SW 1271 (cell line): ENCODE measurements at regions not wholly inside any gene's neighbourhood (a gene's known extent, or its start where the extent isn't known, plus 50 kb on each side); places are given as distances from the start of the nearest gene placed in this dataset.

Experiments
- DNase-seq, 2 experiments: peaks; one replicate each; lab custom pipeline; 2025; lab: John Stamatoyannopoulos, UW

DNA sequence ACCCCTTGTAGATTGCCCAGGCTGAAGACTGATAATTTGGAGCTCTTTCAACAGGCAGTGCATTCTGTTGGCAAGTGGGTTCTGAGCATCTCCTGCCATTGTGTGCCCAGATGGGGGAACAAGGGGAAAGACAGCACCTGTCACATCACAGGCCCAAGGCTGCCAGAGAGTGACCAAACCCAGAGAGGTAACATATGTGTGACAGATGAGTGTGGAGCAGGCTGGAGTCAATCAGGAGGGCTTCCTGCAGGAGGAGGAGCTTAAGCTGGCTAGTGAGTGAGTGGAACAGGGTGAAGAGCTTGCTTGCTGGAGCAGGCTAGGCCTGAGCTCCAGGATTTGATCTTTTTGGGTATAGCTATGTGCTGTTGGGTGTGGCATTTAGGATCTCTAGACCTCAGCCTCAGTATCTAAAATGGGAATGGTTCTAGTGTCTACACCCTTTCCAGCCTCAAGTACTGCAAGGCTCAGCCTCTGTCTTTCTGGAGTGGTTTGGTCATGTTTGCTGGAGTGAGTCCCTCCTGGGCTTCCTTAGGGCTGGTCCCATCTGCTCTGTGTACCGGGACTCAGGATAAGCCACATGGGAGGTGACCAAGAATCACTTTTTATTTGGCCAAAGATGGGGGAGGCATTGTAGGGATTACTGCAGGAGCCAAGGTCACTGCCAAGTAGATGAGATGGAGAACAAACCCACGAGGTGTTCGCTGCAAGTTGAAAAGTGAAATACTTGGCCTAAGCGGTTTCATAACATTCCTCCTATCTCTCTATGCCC, 152.4 kb upstream of the TSHZ3 start:
- no peak for DNase-seq

DNA sequence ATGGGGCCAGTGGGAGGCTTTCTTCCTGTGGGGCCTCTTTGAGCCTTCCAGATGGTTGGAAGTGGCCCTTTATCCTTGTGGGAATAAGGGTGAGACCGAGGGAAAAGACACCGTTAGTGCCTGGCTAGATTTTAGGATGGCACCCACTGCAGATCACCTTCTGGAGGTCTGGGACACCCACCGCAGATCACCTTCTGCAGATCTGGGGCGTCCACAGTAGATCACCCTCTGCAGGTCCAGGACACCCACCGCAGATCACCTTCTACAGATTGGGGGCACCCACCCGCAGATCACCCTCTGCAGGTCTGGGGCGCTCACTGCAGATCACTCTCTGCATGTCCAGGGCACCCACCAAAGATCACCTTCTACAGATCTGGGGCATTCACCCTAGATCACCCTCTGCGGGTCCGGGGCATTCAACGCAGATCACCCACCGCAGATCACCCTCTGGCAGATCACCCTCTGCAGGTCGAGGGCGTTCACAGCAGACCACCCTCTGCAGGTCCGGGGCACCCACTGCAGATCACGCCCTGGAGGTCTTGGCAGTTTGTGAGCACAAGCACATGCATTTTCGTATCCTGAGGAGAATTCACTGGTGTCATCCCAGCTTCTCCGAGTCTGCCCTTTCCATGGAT, 153.4 kb upstream of the TSHZ3 start:
- no peak for DNase-seq

- no peak for DNase-seq
Measured at GRCh38 chr19:31503211-31503610, 154.0 kb upstream of the TSHZ3 start.

DNA sequence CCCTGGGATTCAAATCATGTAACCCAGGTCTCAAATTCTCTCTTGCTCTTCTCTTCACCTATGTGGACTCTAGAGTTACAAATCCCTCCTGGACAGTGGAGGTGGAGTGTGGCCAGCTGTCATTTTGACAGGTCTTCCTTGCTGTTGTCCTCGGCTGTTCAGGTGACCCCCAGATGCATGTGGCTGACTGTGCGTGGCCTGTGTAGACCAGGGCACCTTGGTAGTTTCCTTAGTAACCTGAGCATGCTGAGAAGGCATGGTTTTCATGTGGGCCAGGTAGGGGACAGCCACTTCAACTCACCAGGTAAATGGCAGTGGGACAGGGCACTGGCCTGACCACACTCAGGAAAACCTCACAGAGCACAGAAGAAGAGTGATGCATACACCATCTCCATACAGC, 155.0 kb upstream of the TSHZ3 start:
- DNase-seq = no peak

GRCh38 chr19:31505596-31505910, 156.3 kb upstream of the TSHZ3 start:
- DNase-seq = no peak

GRCh38 chr19:31506102-31506501, 156.9 kb upstream of the TSHZ3 start:
- no peak for DNase-seq

DNA sequence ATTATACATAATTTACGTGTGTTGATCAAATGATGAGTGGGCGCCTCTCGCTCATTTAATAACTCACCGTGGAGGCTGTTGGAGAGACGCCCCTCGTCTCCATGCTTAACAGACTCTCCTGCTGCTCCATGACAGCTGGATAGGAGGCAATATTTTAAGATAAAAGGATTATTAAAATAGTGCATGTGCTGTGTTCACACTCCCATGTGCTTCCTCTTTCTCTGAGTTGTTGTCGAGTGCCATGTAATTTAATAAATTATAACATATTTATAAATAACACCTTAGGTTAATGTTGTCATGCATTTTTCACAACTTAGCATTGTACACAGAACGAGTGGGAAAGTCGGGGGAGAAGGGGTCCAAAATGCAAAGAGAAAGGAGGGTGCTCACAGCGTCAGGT, 161.4 kb upstream of the TSHZ3 start:
- no peak for DNase-seq

- DNase-seq = no peak
Measured at GRCh38 chr19:31511098-31511497, 161.9 kb upstream of the TSHZ3 start.

- no peak for DNase-seq
Measured at GRCh38 chr19:31511696-31512095, 162.5 kb upstream of the TSHZ3 start.

- no peak for DNase-seq
Measured at GRCh38 chr19:31512181-31512970, 163.1 kb upstream of the TSHZ3 start.

- DNase-seq = no peak
Measured at GRCh38 chr19:31513841-31514240, 164.6 kb upstream of the TSHZ3 start.

DNA sequence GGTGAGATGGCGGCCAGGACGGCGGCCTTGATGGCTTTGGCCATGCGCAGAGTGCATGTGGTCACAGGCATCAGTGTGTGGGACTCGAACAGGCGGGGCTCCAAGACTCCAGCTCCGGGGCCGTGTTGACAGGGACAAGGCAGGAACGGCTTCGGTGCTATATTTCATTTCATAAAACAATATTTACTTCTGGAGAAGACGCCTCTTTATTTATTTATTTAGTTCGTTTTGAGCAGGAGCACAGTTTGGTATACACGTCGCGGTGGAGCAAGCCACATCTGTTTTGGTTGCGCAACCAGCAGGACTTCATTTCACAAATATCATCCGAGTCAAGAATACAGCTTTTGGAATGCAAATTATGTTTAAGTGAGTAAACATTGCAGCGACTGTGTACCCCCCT, 166.7 kb upstream of the TSHZ3 start:
- DNase-seq = no peak

DNA sequence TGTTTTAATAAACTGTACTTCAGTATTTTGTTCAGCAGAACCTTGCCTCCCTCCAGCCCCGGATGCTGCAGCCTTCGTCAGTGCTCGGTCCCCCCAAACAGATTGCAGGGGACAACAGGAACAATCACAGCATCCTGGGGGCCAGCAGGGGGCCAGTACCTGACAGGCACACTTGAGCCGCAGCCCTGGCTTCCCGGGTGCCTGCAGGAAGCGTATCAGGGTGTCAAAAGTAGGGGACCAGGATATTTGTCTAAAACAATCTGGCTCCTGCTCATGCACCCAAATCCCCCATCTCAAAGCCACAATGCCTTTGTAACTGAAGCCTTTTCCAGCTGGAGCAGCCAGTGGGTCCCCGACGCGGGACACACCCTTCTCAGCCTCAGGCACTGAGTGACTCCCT, 167.5 kb upstream of the TSHZ3 start:
- no peak for DNase-seq

DNA sequence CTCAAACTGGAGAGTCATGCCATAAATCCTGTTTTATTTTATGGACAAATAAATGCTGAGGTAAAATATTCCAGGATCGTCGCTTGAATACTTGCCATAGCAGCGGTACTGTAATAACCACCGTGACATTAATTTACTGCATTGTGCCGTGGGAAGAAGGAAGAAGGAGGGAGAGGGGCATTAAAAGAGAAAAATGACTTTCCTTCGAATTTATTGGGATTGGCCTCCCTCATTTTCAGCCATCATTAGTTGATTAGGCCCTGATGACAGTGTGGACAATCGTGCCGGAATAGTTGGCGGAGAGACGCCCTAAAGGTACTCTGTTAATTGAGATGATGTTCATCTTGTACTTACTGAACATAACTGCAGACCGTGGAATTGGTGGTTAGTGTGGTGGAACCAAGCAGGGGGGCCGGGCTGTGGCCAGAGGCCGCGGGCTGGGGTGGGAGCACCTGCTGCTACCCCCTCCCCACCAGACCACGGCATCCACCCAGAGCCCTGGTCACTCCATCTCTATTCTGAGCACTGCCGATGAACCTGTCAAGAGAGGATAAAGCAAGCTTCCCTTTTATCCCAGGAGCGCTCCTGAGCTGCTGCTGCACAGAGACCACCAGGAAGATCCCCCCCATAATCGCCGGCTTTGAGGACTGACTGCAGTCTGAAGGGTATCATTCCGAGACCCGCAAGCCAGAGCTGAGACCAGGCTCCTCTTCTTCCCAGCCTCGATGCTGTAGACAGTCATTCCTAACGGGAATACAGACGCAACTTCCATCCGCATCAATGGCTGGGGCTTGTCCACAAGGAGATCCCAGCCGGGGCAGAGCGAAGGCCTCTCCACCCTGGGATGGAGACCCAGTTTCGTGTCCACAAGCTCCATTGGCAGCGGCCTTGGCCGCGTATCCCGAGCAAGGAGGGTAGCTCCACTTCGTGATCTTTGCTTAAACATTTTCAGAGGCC, 168.3 kb upstream of the TSHZ3 start:
- no peak for DNase-seq

- no peak for DNase-seq
Measured at GRCh38 chr19:31518216-31519020, 169.2 kb upstream of the TSHZ3 start.

- no peak for DNase-seq
Measured at GRCh38 chr19:31519256-31519655, 170.0 kb upstream of the TSHZ3 start.

DNA sequence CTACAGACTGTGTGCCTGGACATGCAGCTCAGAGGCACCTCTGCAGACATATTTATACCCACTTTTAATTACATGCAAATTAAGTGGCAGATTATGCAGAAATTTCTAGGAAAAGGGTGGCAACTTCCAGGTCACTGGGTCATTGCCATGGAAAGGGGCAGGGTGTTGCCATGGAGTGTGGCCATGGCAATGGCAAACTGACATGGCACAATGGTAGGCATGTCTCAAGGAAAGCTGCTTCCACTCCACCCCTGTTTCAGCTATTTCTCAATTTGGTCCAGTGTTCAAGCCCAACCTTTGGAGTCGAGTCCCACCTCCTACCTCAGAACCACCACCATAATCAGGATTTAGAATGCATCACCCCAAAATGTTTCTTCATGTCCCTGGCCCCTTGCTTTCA, 170.7 kb upstream of the TSHZ3 start:
- DNase-seq = no peak

- DNase-seq = no peak
Measured at GRCh38 chr19:31520633-31521032, 171.4 kb upstream of the TSHZ3 start.

DNA sequence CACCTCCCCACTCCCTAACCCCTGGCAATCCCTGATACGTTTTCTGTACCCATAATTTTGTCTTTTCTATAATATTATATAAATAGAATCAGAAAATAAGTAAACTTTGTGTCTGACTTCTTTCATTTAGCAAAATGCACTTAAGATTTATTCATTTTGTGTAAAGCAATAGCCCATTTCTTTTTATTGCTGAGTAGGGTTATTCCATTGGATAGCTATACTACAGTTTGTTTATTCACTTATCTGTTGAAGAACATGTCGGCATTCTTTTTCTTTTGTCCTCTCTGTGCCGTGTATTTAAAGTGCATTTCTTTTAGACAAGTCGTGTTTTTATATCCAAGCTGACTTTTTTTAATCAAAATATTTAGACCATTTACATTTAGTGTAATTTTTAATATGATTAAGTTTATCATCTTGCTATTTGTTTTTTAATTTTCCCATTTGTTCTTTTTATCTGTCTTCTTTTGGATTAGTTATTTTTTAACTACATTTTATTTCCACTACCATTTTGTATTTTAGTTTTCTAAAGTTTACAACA, 176.4 kb upstream of the TSHZ3 start:
- no peak for DNase-seq

- no peak for DNase-seq
Measured at GRCh38 chr19:31527443-31527842, 178.2 kb upstream of the TSHZ3 start.

DNA sequence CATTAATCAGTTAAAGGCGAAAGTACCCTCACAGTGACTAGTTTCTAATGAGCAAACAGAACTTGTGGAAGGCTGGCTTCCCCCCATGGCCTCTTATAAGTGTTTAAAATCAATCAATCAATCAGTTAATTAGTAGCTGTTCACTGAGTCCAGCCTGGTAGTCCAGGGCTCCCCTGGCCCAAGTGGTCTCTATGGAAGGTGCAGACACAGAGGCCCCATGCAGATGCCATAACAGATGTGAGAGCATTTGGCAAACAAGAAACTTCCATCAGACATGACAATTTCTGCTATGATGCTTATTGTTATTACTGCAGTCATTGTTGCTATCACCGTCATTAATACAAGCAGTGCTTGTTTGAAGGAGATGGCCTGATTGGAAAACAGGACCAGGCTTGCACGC, 179.0 kb upstream of the TSHZ3 start:
- DNase-seq = no peak
